Liver (tissue), 8 donors: ENCODE measurements at regions not wholly inside any gene's neighbourhood (a gene's known extent, or its start where the extent isn't known, plus 50 kb on each side); places are given as distances from the start of the nearest gene placed in this dataset.

Source experiments
- DNase-seq: peaks from one replicate; pipeline ENCODE4 v3.0.0-alpha.2; 2017; ENCODE audit warnings: low spot score
- H3K27ac ChIP-seq, 2 donors: one replicate each; pipeline ENCODE4 v1.7.0; 2013; ENCODE audit warnings: inconsistent platforms in 2 of 2, low read length in 2 of 2, control low read depth in 1 of 2, low read depth in 1 of 2, mild to moderate bottlenecking in 1 of 2
- H3K27me3 ChIP-seq, 4 donors: one replicate each; pipeline versions ENCODE4 v1.6.1 to v1.7.0; 2013; ENCODE audit warnings: low read length in 3 of 4, inconsistent platforms in 1 of 4, mild to moderate bottlenecking in 1 of 4, moderate library complexity in 1 of 4; ENCODE audit not compliant: control insufficient read depth in 4 of 4, insufficient read depth in 4 of 4
- H3K36me3 ChIP-seq, 4 donors: one replicate each; pipeline versions ENCODE4 v1.6.1 to v1.7.0; 2013; ENCODE audit warnings: low read length in 3 of 4, mild to moderate bottlenecking in 3 of 4, low read depth in 1 of 4, moderate library complexity in 1 of 4; ENCODE audit not compliant: control insufficient read depth in 4 of 4, insufficient read depth in 3 of 4
- H3K4me1 ChIP-seq, 4 donors: one replicate each; pipeline versions ENCODE4 v1.6.1 to v1.7.0; 2013; ENCODE audit warnings: low read length in 3 of 4, mild to moderate bottlenecking in 3 of 4, moderate library complexity in 1 of 4; ENCODE audit not compliant: control insufficient read depth in 4 of 4, insufficient read depth in 4 of 4
- H3K4me3 ChIP-seq, 3 donors: one replicate each; pipeline versions ENCODE4 v1.6.1 to v1.7.0; 2013; ENCODE audit warnings: low read length in 3 of 3, control low read depth in 1 of 3, low read depth in 1 of 3, mild to moderate bottlenecking in 1 of 3
- H3K9ac ChIP-seq, 2 donors: one replicate each; pipeline ENCODE4 v1.7.0; 2013; ENCODE audit warnings: low read length in 2 of 2, mild to moderate bottlenecking in 2 of 2, moderate library complexity in 2 of 2, control low read depth in 1 of 2, low read depth in 1 of 2
- H3K9me3 ChIP-seq, 4 donors: one replicate each; pipeline versions ENCODE4 v1.6.1 to v1.7.0; 2013; ENCODE audit warnings: low read length in 3 of 4; ENCODE audit not compliant: control insufficient read depth in 4 of 4
- CTCF ChIP-seq: fragments of 150-350 bp; IDR thresholded peaks from 2 replicates; pipeline ENCODE4 v1.5.1; 2017; ENCODE audit warnings: improper control_type of control experiment, low read depth, low read length; ENCODE audit not compliant: missing input control
- FOXA1 ChIP-seq: IDR thresholded peaks from 2 replicates; pipeline ENCODE4 v1.6.1; 2016; ENCODE audit warnings: antibody characterized with exemption
- FOXA2 ChIP-seq: IDR thresholded peaks from 2 replicates; pipeline ENCODE4 v1.6.1; 2016; ENCODE audit warnings: antibody characterized with exemption
- GABPA ChIP-seq, 2 donors: IDR thresholded peaks in 1 of 2; conservative IDR thresholded peaks in 1 of 2; 2 replicates each; pipeline ENCODE4 v1.6.1; 2016; ENCODE audit warnings: antibody characterized with exemption in 2 of 2, mild to moderate bottlenecking in 1 of 2, moderate library complexity in 1 of 2
- HNF4A ChIP-seq, 2 donors: conservative IDR thresholded peaks; 2 replicates each; pipeline ENCODE4 v1.6.1; 2016; ENCODE audit warnings: antibody characterized with exemption in 2 of 2, mild to moderate bottlenecking in 2 of 2
- HNF4G ChIP-seq: IDR thresholded peaks from 2 replicates; pipeline ENCODE4 v1.6.1; 2016; ENCODE audit warnings: antibody characterized with exemption
- NR2F2 ChIP-seq: IDR thresholded peaks from 2 replicates; pipeline ENCODE4 v1.6.1; 2016; ENCODE audit warnings: antibody characterized with exemption
- RAD21 ChIP-seq, 2 donors: IDR thresholded peaks; 2 replicates each; pipeline ENCODE4 v1.6.1; 2016; ENCODE audit warnings: antibody characterized with exemption in 2 of 2, mild to moderate bottlenecking in 2 of 2
- REST ChIP-seq: IDR thresholded peaks from 2 replicates; pipeline ENCODE4 v1.6.1; 2016; ENCODE audit warnings: antibody characterized with exemption, mild to moderate bottlenecking
- RXRA ChIP-seq, 2 donors: IDR thresholded peaks; 2 replicates each; pipeline ENCODE4 v1.6.1; 2017 to 2018; ENCODE audit warnings: antibody characterized with exemption in 2 of 2, mild to moderate bottlenecking in 1 of 2
- TAF1 ChIP-seq: conservative IDR thresholded peaks from 2 replicates; pipeline ENCODE4 v1.6.1; 2016; ENCODE audit warnings: antibody characterized with exemption, mild to moderate bottlenecking
- YY1 ChIP-seq: IDR thresholded peaks from 2 replicates; pipeline ENCODE4 v1.6.1; 2016; ENCODE audit warnings: antibody characterized with exemption, mild to moderate bottlenecking
- ZBTB33 ChIP-seq: IDR thresholded peaks from 2 replicates; pipeline ENCODE4 v1.6.1; 2016; ENCODE audit warnings: antibody characterized with exemption
- WGBS: extraction: QIAGEN DNeasy Blood & Tissue Kit; methylation state at CpG from one replicate; pipeline ENCODE4 v1.1.7; 2013; 5-methylcytosine and 5-hydroxymethylcytosine counted together
- TF ChIP-seq, protein P1 (sequence below): IDR thresholded peaks from 2 replicates; pipeline ENCODE4 v1.6.1; 2016; ENCODE audit warnings: antibody characterized with exemption
- TF ChIP-seq, protein P2 (sequence below): IDR thresholded peaks from 2 replicates; pipeline ENCODE4 v1.6.1; 2016; ENCODE audit warnings: antibody characterized with exemption
- donor health status: healthy.
- donor health status: healthy.
- donor health status: healthy.
- donor health status: healthy.
- donor health status: healthy.

DNA sequence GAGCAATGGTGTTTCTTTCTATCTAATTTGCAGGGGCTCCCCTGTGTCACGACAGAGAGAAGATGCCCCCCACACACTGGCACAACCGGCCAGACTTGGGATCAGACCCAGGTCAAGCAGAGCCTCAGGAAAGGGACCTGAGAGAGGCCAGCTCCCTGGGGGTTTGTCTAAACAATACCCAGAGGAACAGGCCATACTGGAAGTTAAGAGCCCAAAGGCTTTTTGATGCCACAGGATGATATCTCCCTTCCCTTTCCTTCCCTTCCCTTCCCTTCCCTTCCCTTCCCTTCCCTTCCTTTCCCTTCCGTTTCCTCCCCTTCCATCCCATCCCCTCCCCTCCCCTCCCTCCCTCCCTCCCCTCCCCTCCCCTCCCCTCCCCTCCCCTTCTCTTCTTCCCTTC is 139.2 kb downstream of the ARL4C start:
- WGBS = 73% methylated on average over 3 of the region's 3 CpGs
- H3K9me3 ChIP-seq = peaks cover 0 to 12% (median 4%) of the 10 kb centered on the region in 4 donors
- no peaks in the 10 kb centered on the region for H3K36me3 ChIP-seq
- no peak overlapping the region for H3K9ac ChIP-seq
- no peak for TF ChIP-seq TAF1
- TF ChIP-seq NR2F2 = no peak
- no peak for TF ChIP-seq FOXA2
- no peak for TF ChIP-seq YY1
- no peak for TF ChIP-seq ZBTB33
- no peak for TF ChIP-seq CTCF
- no peak for TF ChIP-seq GABPA (IDR thresholded peaks at IDR 0.05 in 1 of 2, conservative IDR thresholded peaks at IDR 0.05 in 1 of 2)
- no peak for TF ChIP-seq RAD21 (IDR thresholded peaks at IDR 0.05)
- no peak for TF ChIP-seq HNF4A (conservative IDR thresholded peaks at IDR 0.05)
- TF ChIP-seq, protein P1, sequence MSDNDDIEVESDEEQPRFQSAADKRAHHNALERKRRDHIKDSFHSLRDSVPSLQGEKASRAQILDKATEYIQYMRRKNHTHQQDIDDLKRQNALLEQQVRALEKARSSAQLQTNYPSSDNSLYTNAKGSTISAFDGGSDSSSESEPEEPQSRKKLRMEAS = no peak
- no peak for TF ChIP-seq RXRA (IDR thresholded peaks at IDR 0.05)
- TF ChIP-seq FOXA1 = no peak
- TF ChIP-seq REST = no peak
- no peak for TF ChIP-seq HNF4G
- TF ChIP-seq, protein P2, sequence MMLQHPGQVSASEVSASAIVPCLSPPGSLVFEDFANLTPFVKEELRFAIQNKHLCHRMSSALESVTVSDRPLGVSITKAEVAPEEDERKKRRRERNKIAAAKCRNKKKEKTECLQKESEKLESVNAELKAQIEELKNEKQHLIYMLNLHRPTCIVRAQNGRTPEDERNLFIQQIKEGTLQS = no peak
- no peak for DNase-seq
- no peak overlapping the region for H3K27ac ChIP-seq
- no peaks in the 10 kb centered on the region for H3K27me3 ChIP-seq
- H3K4me1 ChIP-seq = peaks cover 0 to under 1% (median 0%) of the 10 kb centered on the region in 4 donors
- no peak overlapping the region for H3K4me3 ChIP-seq

DNA sequence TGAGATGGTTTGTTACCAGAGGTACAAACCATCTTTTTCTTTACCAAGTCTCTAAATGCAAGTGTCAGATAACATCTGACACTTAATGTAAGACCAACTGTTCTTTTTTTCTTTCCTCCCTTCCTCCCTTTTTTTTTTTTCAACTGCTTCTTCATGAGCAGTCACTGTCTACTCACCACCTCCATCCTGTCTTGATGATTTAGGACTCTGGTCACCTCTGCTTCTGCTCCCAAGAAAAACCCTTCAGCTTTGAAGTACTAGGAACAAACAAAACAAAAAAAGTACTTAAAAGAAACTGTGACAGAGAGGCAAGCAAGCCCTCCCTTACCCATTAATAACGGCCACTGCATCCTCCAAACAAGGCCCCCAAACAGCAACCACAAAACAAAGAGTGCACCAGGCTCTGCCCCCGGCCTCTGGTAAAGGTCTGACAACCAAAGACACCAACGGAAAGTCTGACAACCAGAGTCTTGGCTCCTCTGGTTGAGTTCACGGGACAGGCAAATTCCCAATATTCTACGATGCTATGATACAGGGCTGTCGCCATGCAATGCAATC is 141.0 kb downstream of the ARL4C start:
- H3K4me1 ChIP-seq = no peaks in the 10 kb centered on the region
- WGBS = 82% methylated on average over 6 of the region's 6 CpGs
- H3K36me3 ChIP-seq = no peaks in the 10 kb centered on the region
- H3K9ac ChIP-seq = no peak overlapping the region
- H3K9me3 ChIP-seq = peaks cover 0 to 12% (median 4%) of the 10 kb centered on the region in 4 donors
- no peak for TF ChIP-seq NR2F2
- TF ChIP-seq YY1 = no peak
- no peak for TF ChIP-seq CTCF
- TF ChIP-seq HNF4G = no peak
- TF ChIP-seq RXRA (IDR thresholded peaks at IDR 0.05) = no peak
- no peak for TF ChIP-seq HNF4A (conservative IDR thresholded peaks at IDR 0.05)
- TF ChIP-seq REST = no peak
- no peak for TF ChIP-seq TAF1
- TF ChIP-seq FOXA2 = no peak
- no peak for TF ChIP-seq RAD21 (IDR thresholded peaks at IDR 0.05)
- no peak for TF ChIP-seq FOXA1
- TF ChIP-seq, protein P1 = no peak
- no peak overlapping the region for H3K27ac ChIP-seq
- no peak for DNase-seq
- H3K4me3 ChIP-seq = no peak overlapping the region
- no peaks in the 10 kb centered on the region for H3K27me3 ChIP-seq
